Activated B cell treated with CpG ODN at 0.5 μM for 24 hours (primary cell): ENCODE measurements at regions not wholly inside any gene's neighbourhood (a gene's known extent, or its start where the extent isn't known, plus 50 kb on each side); places are given as distances from the start of the nearest gene placed in this dataset.

ENCODE experiments used
- ATAC-seq: fragments of 200-7000 bp; cut with Tn5 transposase; one replicate; pipeline ENCODE4 v1.10.0; 2021; ENCODE audit warnings: low read depth, mild to moderate bottlenecking, moderate library complexity
- CTCF ChIA-PET: fragments of 350-600 bp; sonication (Branson Sonifier 250); formaldehyde crosslinking; loops from one replicate; lab custom pipeline; 2021; ENCODE audit warnings: antibody characterized with exemption; lab: Charles Lee
- POLR2A ChIA-PET: fragments of 350-600 bp; sonication (Branson Sonifier 250); formaldehyde crosslinking; loops from one replicate; lab custom pipeline; 2021; ENCODE audit warnings: antibody characterized with exemption; lab: Charles Lee
- DNase-seq: peaks from one replicate; pipeline ENCODE4 v3.0.0; 2022
- H3K27ac Mint-ChIP-seq: one replicate; pipeline ENCODE4 v1.8.0; 2020; ENCODE audit warnings: mixed read lengths
- H3K27me3 Mint-ChIP-seq: one replicate; pipeline ENCODE4 v1.8.0; 2021; ENCODE audit warnings: mixed read lengths
- H3K36me3 Mint-ChIP-seq: one replicate; pipeline ENCODE4 v1.8.0; 2021; ENCODE audit warnings: low read depth, mixed read lengths
- H3K4me1 Mint-ChIP-seq: one replicate; pipeline ENCODE4 v1.8.0; 2021; ENCODE audit warnings: mixed read lengths
- H3K4me3 Mint-ChIP-seq: one replicate; pipeline ENCODE4 v1.8.0; 2020; ENCODE audit warnings: mild to moderate bottlenecking, mixed read lengths
- H3K9me3 Mint-ChIP-seq: one replicate; pipeline ENCODE4 v1.8.0; 2020; ENCODE audit warnings: mixed read lengths
- intact Hi-C: fragments of 100-400 bp; cut with micrococcal nuclease; formaldehyde crosslinking; loops from one replicate; pipeline ENCODE4 v1.15.1; 2024
- TF ChIP-seq, protein P1 (sequence below): fragments of 200-600 bp; IDR thresholded peaks from one replicate; pipeline ENCODE4 v1.8.0; 2022; ENCODE audit warnings: antibody characterized with exemption, mild to moderate bottlenecking

DNA sequence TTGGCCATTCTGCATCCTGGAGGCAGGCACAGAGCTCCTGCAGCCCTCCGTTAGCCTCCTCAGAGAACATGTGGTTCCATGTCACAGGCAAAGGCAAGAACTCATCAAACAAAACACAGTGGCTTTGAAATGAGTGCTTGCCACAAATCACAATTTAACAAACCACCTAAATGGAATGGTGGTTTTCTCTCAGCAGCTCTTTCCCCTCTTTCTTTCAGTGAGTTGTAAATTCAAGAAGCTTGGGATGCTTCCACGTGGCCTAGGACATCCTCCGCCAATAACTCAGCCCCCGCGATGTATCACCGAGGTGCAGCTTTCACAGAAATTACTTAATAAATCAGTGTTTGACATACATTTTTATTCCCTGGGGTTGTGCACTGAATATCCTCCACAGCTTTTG lies 65.4 kb upstream of the RFC3 start:
- H3K4me3 Mint-ChIP-seq, result no peak overlapping the region
- intact Hi-C loops, result no loop called here

DNA sequence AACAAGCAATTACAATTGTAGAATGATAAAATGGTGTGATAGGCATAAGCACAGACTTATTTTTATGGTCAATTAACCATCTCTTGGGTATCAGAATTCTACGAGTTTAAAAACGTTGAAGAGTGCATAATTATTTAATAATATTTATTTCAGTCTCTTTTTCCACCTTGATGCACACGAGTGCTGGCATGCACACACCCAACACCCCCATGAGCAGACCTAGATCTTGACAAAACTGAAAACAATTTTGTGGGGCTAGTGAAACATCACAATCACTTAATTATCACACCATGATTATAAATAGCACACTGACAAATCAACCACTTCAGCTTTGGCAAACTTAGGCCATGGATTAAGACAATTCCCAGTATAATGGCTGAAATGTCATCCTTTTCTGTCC lies 61.0 kb upstream of the RFC3 start:
- intact Hi-C loops, result no loop called here
- H3K9me3 Mint-ChIP-seq, result no peaks in the 10 kb centered on the region
- peaks cover 6% of the 10 kb centered on the region for H3K27me3 Mint-ChIP-seq
- peaks cover 9% of the 10 kb centered on the region for H3K4me1 Mint-ChIP-seq
- H3K4me3 Mint-ChIP-seq, result no peak overlapping the region
- POLR2A ChIA-PET, result no interaction called here
- no peak overlapping the region for H3K27ac Mint-ChIP-seq
- no peak for DNase-seq
- CTCF ChIA-PET, result no interaction called here
- ATAC-seq, result no peak
- H3K36me3 Mint-ChIP-seq, result no peaks in the 10 kb centered on the region
- TF ChIP-seq, protein P1, sequence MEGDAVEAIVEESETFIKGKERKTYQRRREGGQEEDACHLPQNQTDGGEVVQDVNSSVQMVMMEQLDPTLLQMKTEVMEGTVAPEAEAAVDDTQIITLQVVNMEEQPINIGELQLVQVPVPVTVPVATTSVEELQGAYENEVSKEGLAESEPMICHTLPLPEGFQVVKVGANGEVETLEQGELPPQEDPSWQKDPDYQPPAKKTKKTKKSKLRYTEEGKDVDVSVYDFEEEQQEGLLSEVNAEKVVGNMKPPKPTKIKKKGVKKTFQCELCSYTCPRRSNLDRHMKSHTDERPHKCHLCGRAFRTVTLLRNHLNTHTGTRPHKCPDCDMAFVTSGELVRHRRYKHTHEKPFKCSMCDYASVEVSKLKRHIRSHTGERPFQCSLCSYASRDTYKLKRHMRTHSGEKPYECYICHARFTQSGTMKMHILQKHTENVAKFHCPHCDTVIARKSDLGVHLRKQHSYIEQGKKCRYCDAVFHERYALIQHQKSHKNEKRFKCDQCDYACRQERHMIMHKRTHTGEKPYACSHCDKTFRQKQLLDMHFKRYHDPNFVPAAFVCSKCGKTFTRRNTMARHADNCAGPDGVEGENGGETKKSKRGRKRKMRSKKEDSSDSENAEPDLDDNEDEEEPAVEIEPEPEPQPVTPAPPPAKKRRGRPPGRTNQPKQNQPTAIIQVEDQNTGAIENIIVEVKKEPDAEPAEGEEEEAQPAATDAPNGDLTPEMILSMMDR, result no peak

More for the DNA sequence above, 65.4 kb upstream of the RFC3 start:
- TF ChIP-seq, protein P1, result no peak
- Mint-ChIP-seq H3K27ac (no peak overlapping the region), H3K27me3 (peaks cover 17% of the 10 kb centered on the region), H3K4me1 (peaks cover 7% of the 10 kb centered on the region), H3K36me3 (no peaks in the 10 kb centered on the region), H3K9me3 (peaks cover 4% of the 10 kb centered on the region)
- DNase-seq (no peak), ATAC-seq (no peak)
- POLR2A ChIA-PET, result no interaction called here
- CTCF ChIA-PET, result no interaction called here

DNA sequence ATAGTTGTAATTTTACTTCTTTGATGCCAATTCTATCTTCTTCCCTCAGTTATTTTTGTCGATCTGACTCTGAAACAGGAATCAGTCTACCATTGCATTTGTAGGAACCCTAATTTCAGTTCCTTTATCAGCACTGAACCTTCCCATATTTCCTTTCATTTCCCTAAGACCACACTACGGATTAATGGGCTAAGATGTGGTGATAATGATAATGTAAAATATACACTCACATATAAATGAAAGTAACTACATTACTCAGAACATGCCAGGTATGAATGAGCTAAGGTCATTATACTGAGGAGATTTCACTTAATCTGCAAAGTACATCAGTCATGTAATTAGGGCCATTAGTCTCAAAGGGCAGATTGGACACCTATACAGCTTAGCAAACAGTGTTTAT lies 60.2 kb upstream of the RFC3 start:
- DNase-seq (no peak), ATAC-seq (no peak)
- Mint-ChIP-seq H3K27me3 (peaks cover 4% of the 10 kb centered on the region), H3K9me3 (no peaks in the 10 kb centered on the region), H3K36me3 (no peaks in the 10 kb centered on the region), H3K27ac (no peak overlapping the region), H3K4me3 (no peak overlapping the region), H3K4me1 (peaks cover 9% of the 10 kb centered on the region)
- intact Hi-C loops, result no loop called here
- TF ChIP-seq, protein P1, result no peak
- POLR2A ChIA-PET, result no interaction called here
- CTCF ChIA-PET, result no interaction called here

DNA sequence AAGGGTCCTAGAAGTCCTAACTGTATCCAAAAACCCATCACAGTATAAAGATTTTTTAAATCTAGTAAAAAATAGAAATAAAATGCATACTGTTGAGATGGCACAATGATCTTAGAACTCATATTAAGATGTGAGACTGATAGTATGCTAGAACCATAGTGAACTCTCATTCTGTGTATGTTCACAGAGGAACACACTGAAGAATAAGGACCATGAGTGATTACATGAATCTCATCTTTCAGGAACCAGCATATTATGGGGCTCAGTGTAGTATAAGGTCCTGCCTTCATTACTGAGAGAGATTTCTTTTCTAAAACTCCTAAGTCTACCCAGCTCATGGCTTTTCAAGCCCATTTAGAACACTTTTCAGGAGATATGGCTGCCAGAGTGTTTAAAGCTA lies 59.8 kb upstream of the RFC3 start:
- DNase-seq, result no peak
- Mint-ChIP-seq H3K27ac (no peak overlapping the region), H3K27me3 (peaks cover 2% of the 10 kb centered on the region), H3K36me3 (no peaks in the 10 kb centered on the region), H3K4me3 (no peak overlapping the region), H3K4me1 (peaks cover 9% of the 10 kb centered on the region), H3K9me3 (no peaks in the 10 kb centered on the region)
- ChIA-PET POLR2A (no interaction called here), CTCF (no interaction called here)
- no peak for ATAC-seq
- TF ChIP-seq, protein P1, result no peak
- intact Hi-C loops, result no loop called here

DNA sequence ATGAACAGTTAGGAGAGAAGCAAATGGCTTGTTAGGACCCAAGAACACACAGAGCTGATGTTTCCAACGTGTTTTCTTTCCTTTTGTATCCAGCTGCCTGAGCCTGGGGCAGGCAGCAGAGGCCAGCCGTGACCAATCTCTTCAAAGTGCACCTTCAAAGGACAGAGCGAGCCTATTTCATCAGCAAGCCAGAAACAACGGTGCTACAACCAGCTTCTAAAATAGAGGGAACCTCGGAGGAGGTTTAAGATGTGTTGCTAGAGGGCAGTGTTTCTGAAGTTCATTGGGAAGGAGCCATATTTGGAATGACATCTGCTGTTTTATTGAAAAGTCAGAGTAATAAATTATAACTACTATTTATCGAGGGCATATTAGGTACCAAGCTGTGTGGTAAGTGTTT lies 56.2 kb upstream of the RFC3 start:
- no peak overlapping the region for H3K27ac Mint-ChIP-seq
- ATAC-seq (no peak), DNase-seq (no peak)
- H3K27me3 Mint-ChIP-seq, result no peaks in the 10 kb centered on the region
- H3K4me1 Mint-ChIP-seq, result peaks cover 9% of the 10 kb centered on the region
- H3K9me3 Mint-ChIP-seq, result no peaks in the 10 kb centered on the region
- CTCF ChIA-PET, result no interaction called here
- TF ChIP-seq, protein P1, result no peak
- intact Hi-C loops, result no loop called here
- no peak overlapping the region for H3K4me3 Mint-ChIP-seq
- H3K36me3 Mint-ChIP-seq, result no peaks in the 10 kb centered on the region
- POLR2A ChIA-PET, result no interaction called here
